Loucy (cell line): ENCODE measurements at regions not wholly inside any gene's neighbourhood (a gene's known extent, or its start where the extent isn't known, plus 50 kb on each side); places are given as distances from the start of the nearest gene placed in this dataset.

Source experiments
- H2AFZ ChIP-seq: fragments of 200-600 bp; sonication (generic); 2 replicates; pipeline ENCODE4 v1.6.0; 2016; ENCODE audit warnings: antibody characterized with exemption, mild to moderate bottlenecking, low read length, moderate library complexity
- H3F3A ChIP-seq: fragments of 200-600 bp; 2 replicates; pipeline ENCODE4 v1.6.0; 2016; ENCODE audit warnings: antibody characterized with exemption, low read depth, mild to moderate bottlenecking
- H3K27me3 ChIP-seq: fragments of 200-600 bp; sonication (generic); 2 replicates; pipeline ENCODE4 v1.6.1; 2014; ENCODE audit warnings: low read length, mild to moderate bottlenecking; ENCODE audit not compliant: insufficient read depth, poor library complexity, severe bottlenecking
- H3K36me3 ChIP-seq: fragments of 200-600 bp; sonication (generic); 2 replicates; pipeline ENCODE4 v1.6.1; 2016; ENCODE audit warnings: low read length; ENCODE audit not compliant: insufficient read depth
- H3K4me1 ChIP-seq: fragments of 200-600 bp; sonication (generic); 2 replicates; pipeline ENCODE4 v1.5.1; 2014; ENCODE audit warnings: low read length, mild to moderate bottlenecking; ENCODE audit not compliant: insufficient read depth, poor library complexity, severe bottlenecking
- H3K4me2 ChIP-seq: fragments of 200-600 bp; sonication (generic); 2 replicates; pipeline ENCODE4 v1.6.0; 2014; ENCODE audit warnings: antibody characterized with exemption, low read length, low read depth, mild to moderate bottlenecking; ENCODE audit not compliant: poor library complexity, severe bottlenecking
- H3K4me3 ChIP-seq: fragments of 200-600 bp; sonication (generic); 2 replicates; pipeline ENCODE4 v1.5.1; 2014; ENCODE audit warnings: low read length, mild to moderate bottlenecking, mixed read lengths; ENCODE audit not compliant: poor library complexity, severe bottlenecking
- H3K79me2 ChIP-seq: fragments of 200-600 bp; sonication (generic); 2 replicates; pipeline ENCODE4 v1.6.1; 2014; ENCODE audit warnings: low read length; ENCODE audit not compliant: insufficient read depth
- H3K9ac ChIP-seq: fragments of 200-600 bp; sonication (generic); 2 replicates; pipeline ENCODE4 v1.6.0; 2014; ENCODE audit warnings: mild to moderate bottlenecking, low read depth, low read length, moderate library complexity; ENCODE audit not compliant: poor library complexity, severe bottlenecking
- H3K9me2 ChIP-seq: fragments of 200-600 bp; sonication (generic); replicated peaks from 2 replicates; pipeline ENCODE4 v1.6.1; 2016; ENCODE audit warnings: low read depth, low read length, mixed read lengths
- H3K9me3 ChIP-seq: fragments of 200-600 bp; sonication (generic); 2 replicates; pipeline ENCODE4 v1.6.1; 2014; ENCODE audit warnings: mild to moderate bottlenecking, antibody characterized with exemption, low read length, low read depth; ENCODE audit not compliant: insufficient read depth
- H4K20me1 ChIP-seq: fragments of 200-600 bp; sonication (generic); 2 replicates; pipeline ENCODE4 v1.6.0; 2014; ENCODE audit warnings: antibody characterized with exemption, low read length, mild to moderate bottlenecking; ENCODE audit not compliant: insufficient read depth, poor library complexity, severe bottlenecking
- CTCF ChIP-seq: fragments of 200-600 bp; sonication (generic); conservative IDR thresholded peaks from 2 replicates; pipeline ENCODE4 v1.5.1; 2014; ENCODE audit warnings: mild to moderate bottlenecking, antibody characterized with exemption, low read length
- EZH2phosphoT487 ChIP-seq: fragments of 200-600 bp; IDR thresholded peaks from 2 replicates; pipeline ENCODE4 v1.6.1; 2018; ENCODE audit warnings: antibody characterized with exemption, mild to moderate bottlenecking, moderate library complexity, borderline replicate concordance

GRCh38 chr10:21314111-21314626, 211.3 kb downstream of the SKIDA1 start:
- no peaks in the 10 kb centered on the region for H3K79me2 ChIP-seq
- no peaks in the 10 kb centered on the region for H3K9me2 ChIP-seq
- no peaks in the 10 kb centered on the region for H3K36me3 ChIP-seq
- H2AFZ ChIP-seq, result no peak overlapping the region
- H4K20me1 ChIP-seq, result no peaks in the 10 kb centered on the region
- TF ChIP-seq EZH2phosphoT487, result no peak
- no peak for TF ChIP-seq CTCF
- H3K4me2 ChIP-seq, result no peak overlapping the region
- H3K9me3 ChIP-seq, result no peaks in the 10 kb centered on the region
- H3K9ac ChIP-seq, result no peak overlapping the region
- H3K4me3 ChIP-seq, result no peak overlapping the region
- no peaks in the 10 kb centered on the region for H3K4me1 ChIP-seq
- H3K27me3 ChIP-seq, result no peaks in the 10 kb centered on the region
- no peaks in the 10 kb centered on the region for H3F3A ChIP-seq

GRCh38 chr10:21313691-21314090, 211.8 kb downstream of the SKIDA1 start:
- Histone ChIP-seq H2AFZ (no peak overlapping the region), H3K9me3 (no peaks in the 10 kb centered on the region), H4K20me1 (no peaks in the 10 kb centered on the region), H3K4me3 (no peak overlapping the region), H3K36me3 (no peaks in the 10 kb centered on the region), H3K4me1 (no peaks in the 10 kb centered on the region), H3F3A (no peaks in the 10 kb centered on the region), H3K4me2 (no peak overlapping the region), H3K79me2 (no peaks in the 10 kb centered on the region), H3K9ac (no peak overlapping the region), H3K9me2 (no peaks in the 10 kb centered on the region), H3K27me3 (no peaks in the 10 kb centered on the region)
- TF ChIP-seq EZH2phosphoT487 (no peak), CTCF (no peak)

- Histone ChIP-seq H2AFZ (no peak overlapping the region), H3K4me2 (no peak overlapping the region), H3K79me2 (no peaks in the 10 kb centered on the region), H3K9me2 (no peaks in the 10 kb centered on the region), H3F3A (no peaks in the 10 kb centered on the region), H3K9ac (no peak overlapping the region), H4K20me1 (no peaks in the 10 kb centered on the region), H3K4me3 (no peak overlapping the region), H3K27me3 (no peaks in the 10 kb centered on the region), H3K4me1 (no peaks in the 10 kb centered on the region), H3K9me3 (no peaks in the 10 kb centered on the region), H3K36me3 (no peaks in the 10 kb centered on the region)
- TF ChIP-seq CTCF, result no peak
- TF ChIP-seq EZH2phosphoT487, result no peak
Observed at GRCh38 chr10:21311426-21311825, 214.1 kb downstream of the SKIDA1 start.
